GM21786 (cell line): ENCODE measurements at regions not wholly inside any gene's neighbourhood (a gene's known extent, or its start where the extent isn't known, plus 50 kb on each side); places are given as distances from the start of the nearest gene placed in this dataset.

Experiments
- ATAC-seq: cut with Tn5 transposase; IDR thresholded peaks from one replicate; pipeline ENCODE4 v1.9.1; 2021; ENCODE audit not compliant: unreplicated experiment

DNA sequence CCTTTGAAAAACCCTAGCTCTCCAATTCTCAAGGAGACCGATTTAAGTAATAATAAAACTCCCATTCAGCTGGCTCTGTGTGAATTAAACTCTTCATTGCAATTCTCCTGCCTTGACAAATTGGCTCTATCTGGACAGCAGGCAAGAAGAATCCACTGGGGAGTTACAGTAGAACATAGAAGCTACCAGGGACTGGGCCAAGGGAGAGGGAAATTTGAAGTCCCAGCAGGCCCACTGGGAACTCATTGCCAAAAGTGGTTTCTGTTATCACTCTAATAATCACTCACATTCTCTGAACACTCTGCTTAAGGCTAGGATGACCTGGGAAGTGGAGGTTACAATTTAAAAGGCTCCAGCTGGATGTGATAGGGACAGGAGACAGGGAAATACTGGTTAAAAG is 384.5 kb upstream of the CCDC196 start:
- no peak for ATAC-seq

- ATAC-seq = no peak
These were observed 381.7 kb upstream of the CCDC196 start for GRCh38 chr14:66104486-66104885.

DNA sequence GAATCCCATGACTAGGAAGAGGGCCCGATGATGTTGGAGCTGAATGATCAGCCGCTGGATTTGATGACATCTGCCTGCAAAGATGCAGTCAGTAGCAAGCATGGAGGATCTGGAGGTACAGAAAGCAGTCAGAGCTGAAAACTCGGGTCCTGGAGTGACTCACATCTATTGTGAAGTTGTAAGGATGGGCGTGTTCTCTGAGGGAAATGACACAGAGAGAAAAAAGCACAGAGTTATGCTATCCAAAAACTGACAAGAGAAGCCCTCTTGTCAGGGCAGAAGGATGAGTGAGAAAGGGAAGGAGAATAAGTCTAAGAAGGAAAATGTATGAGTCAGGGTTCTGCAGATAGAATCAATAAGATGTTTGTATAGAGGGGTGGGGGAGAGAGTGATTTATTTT is 380.4 kb upstream of the CCDC196 start:
- ATAC-seq = no peak

DNA sequence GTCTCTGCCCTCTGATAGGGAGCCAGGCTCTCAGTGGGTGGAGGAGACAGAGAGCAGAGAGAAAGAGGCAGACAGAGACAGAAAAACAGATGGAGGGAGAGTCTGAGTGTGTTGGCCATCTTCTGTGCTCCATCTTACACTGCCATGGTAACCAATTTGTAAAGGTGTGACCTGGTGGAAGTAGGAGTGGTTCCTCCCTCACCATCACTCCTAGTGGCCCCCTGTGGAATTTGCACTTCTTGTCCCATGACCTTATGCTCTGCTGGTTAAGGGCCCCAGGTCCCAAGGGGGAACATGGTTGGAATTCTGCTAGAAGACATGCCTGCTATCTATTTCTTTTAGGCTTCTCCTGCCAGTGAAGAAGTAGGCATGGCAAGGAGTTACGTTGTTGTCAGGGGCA is 376.7 kb upstream of the CCDC196 start:
- no peak for ATAC-seq

GRCh38 chr14:66111891-66112290 is 374.3 kb upstream of the CCDC196 start:
- no peak for ATAC-seq

GRCh38 chr14:66114071-66114470 is 372.1 kb upstream of the CCDC196 start:
- no peak for ATAC-seq

- ATAC-seq = no peak
These were observed 370.2 kb upstream of the CCDC196 start for GRCh38 chr14:66115740-66116502.

DNA sequence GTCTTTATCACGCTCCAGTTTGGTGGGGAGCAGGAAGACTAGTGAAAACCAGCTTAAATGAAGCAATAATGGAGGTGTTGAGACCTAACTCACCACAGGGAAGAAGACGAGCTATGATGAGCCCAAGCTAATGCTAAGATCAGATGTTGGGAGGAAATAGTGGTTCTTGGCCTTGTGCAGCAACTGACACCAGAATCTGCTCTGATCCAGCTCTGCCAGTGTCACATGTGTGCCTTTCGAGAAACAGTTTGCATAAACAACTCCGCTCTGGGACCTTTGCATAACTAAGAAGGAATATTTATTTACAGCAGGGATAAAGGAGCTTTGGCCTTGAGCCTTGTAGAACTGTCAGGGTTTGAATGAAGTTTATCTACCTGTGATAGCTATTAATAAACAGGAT is 369.4 kb upstream of the CCDC196 start:
- ATAC-seq = no peak

DNA sequence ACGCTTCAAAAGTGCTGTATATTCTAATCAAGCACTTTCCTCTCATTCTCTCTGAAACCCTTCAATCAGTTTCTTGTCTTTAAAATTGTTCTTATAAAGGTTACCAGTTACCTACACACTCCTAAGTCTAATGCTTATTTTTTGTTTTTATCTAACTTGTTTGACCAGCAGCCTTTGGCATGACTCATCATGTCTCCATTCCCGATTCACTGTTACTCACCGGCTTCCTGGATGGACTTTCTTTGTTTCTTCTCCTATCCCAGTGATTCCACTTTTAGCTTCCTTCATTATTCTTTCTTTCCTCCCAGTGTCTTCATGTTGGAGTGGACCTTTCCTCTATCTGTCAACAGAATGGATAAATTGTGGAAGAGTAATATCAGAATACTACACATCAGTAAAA is 368.6 kb upstream of the CCDC196 start:
- no peak for ATAC-seq

- ATAC-seq = no peak
These were observed 366.5 kb upstream of the CCDC196 start for GRCh38 chr14:66119606-66120231.

DNA sequence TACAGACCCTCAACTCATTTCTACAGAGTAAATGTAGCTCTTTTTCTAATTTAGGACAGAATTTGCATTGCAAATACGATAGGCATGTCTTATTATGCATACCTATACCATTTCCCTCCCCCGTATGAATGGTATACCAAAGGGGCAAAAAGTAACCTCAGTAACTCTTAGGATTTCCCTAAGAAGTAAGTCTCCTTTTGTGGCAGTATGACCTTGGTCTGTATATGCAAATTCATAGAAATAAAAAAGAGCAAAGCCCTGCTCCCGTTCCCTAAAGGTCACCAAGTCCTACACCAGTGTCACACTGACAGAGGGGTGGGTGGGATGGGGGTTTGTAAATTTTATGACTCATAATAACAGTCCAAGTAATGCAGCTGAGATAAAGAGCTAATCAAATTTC is 365.8 kb upstream of the CCDC196 start:
- no peak for ATAC-seq

- no peak for ATAC-seq
These were observed 364.3 kb upstream of the CCDC196 start for GRCh38 chr14:66121859-66122258.

GRCh38 chr14:66129224-66129623 is 356.9 kb upstream of the CCDC196 start:
- ATAC-seq = no peak

- ATAC-seq = no peak
These were observed 355.1 kb upstream of the CCDC196 start for GRCh38 chr14:66131111-66131510.

DNA sequence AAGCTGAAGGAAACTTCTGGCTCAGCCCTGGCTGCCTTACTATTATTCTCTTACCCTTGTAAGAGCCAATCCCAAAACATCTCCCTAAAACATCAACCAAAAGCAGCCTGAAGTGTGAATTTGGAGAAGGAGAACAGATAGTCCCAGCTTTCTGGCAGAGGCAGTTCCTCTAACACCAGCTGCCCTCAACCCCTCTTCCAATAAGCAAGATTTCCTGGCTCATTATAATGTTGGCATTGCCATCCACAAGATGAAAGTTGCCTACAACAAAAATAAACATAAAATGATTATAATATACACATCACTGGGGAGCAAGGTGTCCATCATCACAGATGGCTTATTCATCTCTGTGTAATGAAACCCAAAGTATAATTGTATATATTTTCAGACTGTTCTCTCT is 352.5 kb upstream of the CCDC196 start:
- no peak for ATAC-seq

DNA sequence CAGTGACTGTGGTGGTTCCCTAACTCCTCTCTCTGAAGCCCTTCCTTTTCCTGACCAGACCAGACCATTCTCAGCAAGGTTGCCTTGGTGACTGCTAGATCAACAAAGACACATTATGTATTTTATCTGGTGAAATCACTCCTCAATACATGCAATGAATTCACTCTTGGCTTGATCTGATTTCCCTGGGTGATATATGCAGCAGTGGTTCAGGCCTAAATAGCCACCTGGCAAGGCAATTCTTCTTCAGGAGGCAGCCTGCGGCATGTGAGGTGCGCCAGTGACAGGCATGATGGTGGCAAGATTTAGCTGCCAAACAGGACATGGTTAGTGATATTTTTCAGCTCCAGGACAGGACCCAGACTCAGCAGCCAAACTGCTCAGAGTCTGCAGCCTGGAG is 350.3 kb upstream of the CCDC196 start:
- no peak for ATAC-seq

GRCh38 chr14:66137081-66137480 is 349.1 kb upstream of the CCDC196 start:
- ATAC-seq = no peak

- ATAC-seq = no peak
These were observed 346.7 kb upstream of the CCDC196 start for GRCh38 chr14:66139432-66139831.

DNA sequence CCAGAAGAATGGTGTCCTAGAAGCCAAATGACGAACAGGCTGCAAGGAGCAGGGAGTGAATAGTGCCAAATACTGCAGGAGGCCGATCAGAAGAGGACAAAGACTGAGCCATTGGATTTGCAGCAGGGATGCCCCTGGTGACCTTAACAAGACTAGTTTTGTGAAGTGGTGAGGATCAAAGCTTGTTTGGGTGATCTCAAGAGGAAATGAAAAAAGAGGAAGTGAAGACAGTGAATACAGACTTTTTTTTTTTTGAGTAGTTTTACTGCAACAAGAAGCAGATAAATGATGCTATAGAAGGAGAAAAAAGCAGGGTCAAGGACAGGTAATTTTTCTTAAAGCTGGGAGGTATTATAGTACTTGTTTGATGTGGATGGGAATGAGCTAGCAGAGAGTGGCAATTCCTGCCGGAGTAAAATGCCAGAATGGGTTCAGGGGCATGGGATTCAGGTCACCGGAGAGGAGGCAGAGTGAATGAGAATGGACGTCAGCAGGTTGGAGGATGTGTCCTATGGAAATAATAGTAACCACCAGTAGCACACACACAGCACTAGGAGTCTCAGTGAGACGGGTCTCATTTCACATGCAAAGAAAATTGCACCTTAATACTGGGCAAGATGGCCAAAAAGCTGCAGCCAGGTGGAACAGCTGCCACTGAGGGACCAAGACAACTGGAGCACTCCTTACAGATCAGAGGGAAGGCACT is 345.8 kb upstream of the CCDC196 start:
- ATAC-seq = peak; percentile 77

DNA sequence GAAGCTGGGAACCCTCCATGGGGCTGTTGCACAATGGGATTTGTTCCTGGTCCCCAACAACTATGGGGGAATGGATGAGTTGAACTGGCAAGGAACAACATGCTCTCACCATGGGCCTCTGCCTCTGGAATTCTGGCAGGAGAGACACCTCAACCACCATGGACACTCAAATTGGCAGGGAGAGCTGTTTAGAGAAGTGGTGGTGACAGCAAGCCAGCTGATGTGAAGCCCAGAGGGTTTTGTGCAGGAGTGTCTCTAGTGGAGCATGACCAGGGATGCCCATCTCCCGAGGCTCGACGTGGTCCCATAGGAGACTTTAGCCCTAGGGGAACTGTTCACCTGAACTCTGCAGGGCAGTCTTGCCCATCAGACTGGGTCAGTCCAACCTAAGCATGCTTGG is 345.2 kb upstream of the CCDC196 start:
- ATAC-seq = no peak

- no peak for ATAC-seq
These were observed 344.4 kb upstream of the CCDC196 start for GRCh38 chr14:66141733-66142132.

DNA sequence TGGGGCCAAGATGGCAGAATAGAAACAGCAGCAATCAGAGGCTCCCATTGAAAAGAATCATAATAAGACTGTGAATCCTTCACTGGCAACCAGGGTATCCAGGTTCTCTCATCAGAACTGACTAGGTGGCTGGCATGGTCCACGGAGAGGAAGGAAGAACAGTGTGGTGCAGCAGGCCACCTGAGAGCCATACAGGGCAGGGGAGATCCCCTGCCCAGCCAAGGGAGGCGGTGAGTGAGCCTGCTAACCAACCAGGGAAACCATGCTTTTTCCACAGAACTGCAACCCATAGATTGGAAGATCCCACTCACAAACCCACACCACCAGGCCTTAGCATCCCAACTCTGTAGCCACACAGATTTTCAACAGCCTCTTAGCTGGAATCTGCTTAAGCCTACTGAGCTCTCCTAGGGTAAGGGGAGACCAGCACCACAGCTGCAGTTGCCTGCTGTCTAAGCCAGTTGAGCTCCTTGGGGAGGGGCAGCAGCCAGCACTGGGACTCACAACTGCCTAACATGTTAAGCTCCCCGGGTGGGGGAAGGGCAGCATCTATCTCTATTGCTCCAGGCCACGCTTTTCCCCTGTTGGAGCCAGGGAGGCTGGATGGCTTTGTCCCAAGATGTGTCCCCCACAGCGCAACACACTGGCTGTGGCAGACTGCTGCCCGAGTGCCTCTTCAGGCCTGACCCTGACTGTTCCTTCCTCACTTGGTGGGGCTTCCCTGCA is 342.6 kb upstream of the CCDC196 start:
- no peak for ATAC-seq
